ENCODE measurements at regions not wholly inside any gene's neighbourhood (a gene's known extent, or its start where the extent isn't known, plus 50 kb on each side); places are given as distances from the start of the nearest gene placed in this dataset.
A peak's percentile ranks its signal among the peaks of the same experiment; 100 is the strongest.

DNA sequence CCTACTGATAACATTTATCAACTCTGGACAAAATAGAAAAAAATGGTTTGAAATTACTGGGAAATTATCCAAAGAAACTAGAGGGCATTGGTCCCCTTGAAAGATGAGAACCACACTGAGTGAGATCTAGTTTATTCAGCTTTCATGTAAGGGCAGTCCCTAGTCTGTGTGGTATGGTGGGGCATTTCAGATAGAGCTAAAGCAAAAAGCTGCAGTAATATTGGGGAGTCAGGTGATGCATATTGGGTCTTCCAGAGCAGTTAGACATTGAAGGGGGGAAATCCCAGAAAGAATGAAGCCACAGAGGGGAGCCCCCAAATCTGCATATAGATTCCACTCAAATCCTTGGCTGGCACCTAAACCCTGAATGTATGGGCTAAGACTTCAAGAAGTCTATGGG is 347.7 kb upstream of the POU3F1 start:
- Histone ChIP-seq H3K9me3 (peaks cover 0 to 35% (median 19%) of the 10 kb centered on the region in 4 donors), H3K27ac (replicated peaks in 1 of 4) (no peak overlapping the region), H3K36me3 (no peaks in the 10 kb centered on the region), H3K27me3 (peaks cover 0 to 7% (median 0%) of the 10 kb centered on the region in 4 donors), H3K4me1 (no peaks in the 10 kb centered on the region), H3K4me3 (no peak overlapping the region)
- intact Hi-C loops (cut with DNase I), result no loop called here
- TF ChIP-seq, protein P1, sequence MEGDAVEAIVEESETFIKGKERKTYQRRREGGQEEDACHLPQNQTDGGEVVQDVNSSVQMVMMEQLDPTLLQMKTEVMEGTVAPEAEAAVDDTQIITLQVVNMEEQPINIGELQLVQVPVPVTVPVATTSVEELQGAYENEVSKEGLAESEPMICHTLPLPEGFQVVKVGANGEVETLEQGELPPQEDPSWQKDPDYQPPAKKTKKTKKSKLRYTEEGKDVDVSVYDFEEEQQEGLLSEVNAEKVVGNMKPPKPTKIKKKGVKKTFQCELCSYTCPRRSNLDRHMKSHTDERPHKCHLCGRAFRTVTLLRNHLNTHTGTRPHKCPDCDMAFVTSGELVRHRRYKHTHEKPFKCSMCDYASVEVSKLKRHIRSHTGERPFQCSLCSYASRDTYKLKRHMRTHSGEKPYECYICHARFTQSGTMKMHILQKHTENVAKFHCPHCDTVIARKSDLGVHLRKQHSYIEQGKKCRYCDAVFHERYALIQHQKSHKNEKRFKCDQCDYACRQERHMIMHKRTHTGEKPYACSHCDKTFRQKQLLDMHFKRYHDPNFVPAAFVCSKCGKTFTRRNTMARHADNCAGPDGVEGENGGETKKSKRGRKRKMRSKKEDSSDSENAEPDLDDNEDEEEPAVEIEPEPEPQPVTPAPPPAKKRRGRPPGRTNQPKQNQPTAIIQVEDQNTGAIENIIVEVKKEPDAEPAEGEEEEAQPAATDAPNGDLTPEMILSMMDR (IDR thresholded peaks at IDR 0.05), result no peak
- no peak for TF ChIP-seq POLR2AphosphoS5 (IDR thresholded peaks at IDR 0.05)
- TF ChIP-seq EP300 (IDR thresholded peaks at IDR 0.05), result no peak
- no peak for TF ChIP-seq POLR2A (IDR thresholded peaks at IDR 0.05; ENCODE audit: low read depth)
- no peak for DNase-seq (ENCODE audit: extremely low spot score)

DNA sequence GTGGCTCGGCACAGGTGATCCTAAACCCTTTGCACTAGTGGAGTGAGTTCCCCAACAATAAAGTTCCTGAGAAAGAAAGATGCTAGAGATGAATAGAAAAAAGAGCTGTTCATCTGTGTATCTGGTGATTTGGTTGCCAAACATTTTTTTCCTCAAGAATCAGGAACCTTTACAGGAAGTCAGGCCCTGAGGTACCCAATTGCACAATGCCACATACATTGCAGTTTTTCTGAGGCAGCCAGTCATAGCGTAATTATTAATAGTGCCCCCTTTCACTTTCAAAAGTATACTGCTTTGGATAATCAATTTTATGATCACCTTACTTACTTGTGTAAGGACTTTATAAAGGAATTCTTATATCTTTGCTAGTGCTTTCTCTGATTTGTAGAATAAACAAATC is 346.3 kb upstream of the POU3F1 start:
- 88% methylated on average over 2 of the region's 2 CpGs for WGBS
- Histone ChIP-seq H3K4me1 (no peaks in the 10 kb centered on the region), H3K36me3 (no peaks in the 10 kb centered on the region), H3K27me3 (peaks cover 0 to 7% (median 0%) of the 10 kb centered on the region in 4 donors), H3K27ac (replicated peaks in 1 of 4) (no peak overlapping the region), H3K4me3 (no peak overlapping the region), H3K9me3 (peaks cover 0 to 35% (median 22%) of the 10 kb centered on the region in 4 donors)
- TF ChIP-seq, protein P1 (IDR thresholded peaks at IDR 0.05), result no peak
- no peak for TF ChIP-seq POLR2A (IDR thresholded peaks at IDR 0.05; ENCODE audit: low read depth)
- no peak for TF ChIP-seq POLR2AphosphoS5 (IDR thresholded peaks at IDR 0.05)
- TF ChIP-seq EP300 (IDR thresholded peaks at IDR 0.05), result no peak
- DNase-seq (ENCODE audit: extremely low spot score), result no peak
- intact Hi-C loops (cut with DNase I), result no loop called here

DNA sequence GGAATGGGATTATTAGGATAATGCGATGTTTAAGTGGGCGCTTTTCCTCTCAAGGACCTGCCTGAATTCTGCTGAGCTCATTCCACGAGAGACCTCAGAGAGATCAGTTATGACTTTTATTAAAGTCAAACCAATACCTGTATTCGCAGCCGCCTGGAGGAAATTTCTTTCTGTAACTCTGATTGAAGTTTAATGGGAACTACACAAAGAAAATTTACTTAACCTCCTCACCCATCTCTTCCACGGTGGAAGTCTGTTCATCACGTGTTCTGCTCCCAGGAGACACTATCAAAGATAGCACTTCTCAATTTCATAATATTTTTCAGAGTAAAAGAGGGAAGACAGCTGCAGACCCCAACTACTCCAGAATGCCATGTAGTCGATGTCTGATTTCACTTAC is 334.7 kb upstream of the POU3F1 start:
- Histone ChIP-seq H3K36me3 (no peaks in the 10 kb centered on the region), H3K27ac (replicated peaks in 1 of 4) (no peak overlapping the region), H3K4me3 (no peak overlapping the region), H3K27me3 (peaks cover 0 to 17% (median 0%) of the 10 kb centered on the region in 4 donors), H3K4me1 (no peaks in the 10 kb centered on the region), H3K9me3 (no peaks in the 10 kb centered on the region)
- no peak for DNase-seq (ENCODE audit: extremely low spot score)
- WGBS, result 45% methylated on average over 8 of the region's 8 CpGs
- TF ChIP-seq, protein P1 (IDR thresholded peaks at IDR 0.05), result no peak
- no peak for TF ChIP-seq POLR2AphosphoS5 (IDR thresholded peaks at IDR 0.05)
- intact Hi-C loops (cut with DNase I), result no loop called here

GRCh38 chr1:38376577-38376976 is 330.0 kb upstream of the POU3F1 start:
- Histone ChIP-seq H3K4me3 (no peak overlapping the region), H3K4me1 (no peaks in the 10 kb centered on the region), H3K36me3 (no peaks in the 10 kb centered on the region), H3K9me3 (peaks cover 0 to 19% (median 10%) of the 10 kb centered on the region in 4 donors), H3K27me3 (peaks cover 0 to 21% (median 0%) of the 10 kb centered on the region in 4 donors), H3K27ac (replicated peaks in 1 of 4) (no peak overlapping the region)
- 70% methylated on average over 2 of the region's 2 CpGs for WGBS
- intact Hi-C loops (cut with DNase I), result no loop called here
- no peak for TF ChIP-seq POLR2A (IDR thresholded peaks at IDR 0.05; ENCODE audit: low read depth)
- TF ChIP-seq, protein P1 (IDR thresholded peaks at IDR 0.05), result no peak
- TF ChIP-seq EP300 (IDR thresholded peaks at IDR 0.05), result no peak
- TF ChIP-seq POLR2AphosphoS5 (IDR thresholded peaks at IDR 0.05), result no peak
- peak; percentile 57 for DNase-seq (ENCODE audit: extremely low spot score)

GRCh38 chr1:38375035-38375434 is 328.4 kb upstream of the POU3F1 start:
- TF ChIP-seq, protein P1 (IDR thresholded peaks at IDR 0.05), result no peak
- TF ChIP-seq EP300 (IDR thresholded peaks at IDR 0.05), result no peak
- no peak for TF ChIP-seq POLR2AphosphoS5 (IDR thresholded peaks at IDR 0.05)
- TF ChIP-seq POLR2A (IDR thresholded peaks at IDR 0.05; ENCODE audit: low read depth), result no peak
- Histone ChIP-seq H3K4me1 (no peaks in the 10 kb centered on the region), H3K36me3 (no peaks in the 10 kb centered on the region), H3K4me3 (no peak overlapping the region), H3K27ac (replicated peaks in 1 of 4) (no peak overlapping the region), H3K9me3 (peaks cover 0 to 19% (median 10%) of the 10 kb centered on the region in 4 donors), H3K27me3 (peaks cover 0 to 22% (median 0%) of the 10 kb centered on the region in 4 donors)
- 58% methylated on average over 1 of the region's 1 CpG for WGBS
- DNase-seq (ENCODE audit: extremely low spot score), result peak; percentile 83
- intact Hi-C loops (cut with DNase I), result no loop called here
